SK-MEL-5 (cell line): ENCODE measurements at regions not wholly inside any gene's neighbourhood (a gene's known extent, or its start where the extent isn't known, plus 50 kb on each side); places are given as distances from the start of the nearest gene placed in this dataset.
A peak's percentile ranks its signal among the peaks of the same experiment; 100 is the strongest.
"Not testable (repeated sequence)": the region's sequence is repeated elsewhere in the genome, so short reads cannot be mapped to it uniquely, and the experiment has no call there.

Experiments used
- DNase-seq: peaks from one replicate; pipeline ENCODE4 v3.0.0-alpha.2; 2016; ENCODE audit warnings: low read depth, low spot score
- in situ Hi-C: cut with HindIII; loops from 2 replicates; pipeline ENCODE4 v1.10.0; 2016; ENCODE audit warnings: low sequenced_read_pairs, high pct_unique_total_duplicates, low pct_unique_long_range_greater_than_20kb

GRCh38 chr20:17827759-17828559 lies 128.2 kb downstream of the BANF2 start:
- in situ Hi-C loops, result no loop called here
- DNase-seq, result no peak

- DNase-seq, result no peak
- in situ Hi-C loops, result no loop called here
Measured at GRCh38 chr20:17827079-17827478, 127.3 kb downstream of the BANF2 start.

GRCh38 chr20:17825960-17826843 lies 126.4 kb downstream of the BANF2 start:
- in situ Hi-C loops, result no loop called here
- no peak for DNase-seq

GRCh38 chr20:17825252-17825959 lies 125.6 kb downstream of the BANF2 start:
- in situ Hi-C loops, result no loop called here
- DNase-seq, result no peak

GRCh38 chr20:17824676-17825251 lies 125.0 kb downstream of the BANF2 start:
- in situ Hi-C loops, result no loop called here
- DNase-seq, result no peak

- in situ Hi-C loops, result no loop called here
- no peak for DNase-seq
Measured at GRCh38 chr20:17823409-17824144, 123.8 kb downstream of the BANF2 start.

GRCh38 chr20:17822540-17823408 lies 123.0 kb downstream of the BANF2 start:
- in situ Hi-C loops, result no loop called here
- DNase-seq, result no peak

GRCh38 chr20:17822039-17822438 lies 122.3 kb downstream of the BANF2 start:
- peak; percentile 36 for DNase-seq
- in situ Hi-C loops, result no loop called here

- in situ Hi-C loops, result not testable (repeated sequence)
Measured at GRCh38 chr20:17821606-17822005, 121.8 kb downstream of the BANF2 start.

GRCh38 chr20:17819395-17820093 lies 119.8 kb downstream of the BANF2 start:
- in situ Hi-C loops, result no loop called here
- DNase-seq, result no peak

More at GRCh38 chr20:17821606-17822005, 121.8 kb downstream of the BANF2 start:
- not testable (repeated sequence) for DNase-seq

GRCh38 chr20:17818187-17818586 lies 118.4 kb downstream of the BANF2 start:
- in situ Hi-C loops, result no loop called here

GRCh38 chr20:17816804-17817587 lies 117.2 kb downstream of the BANF2 start:
- in situ Hi-C loops, result no loop called here
- no peak for DNase-seq

More at GRCh38 chr20:17818187-17818586, 118.4 kb downstream of the BANF2 start:
- no peak for DNase-seq

GRCh38 chr20:17811628-17811965 lies 111.8 kb downstream of the BANF2 start:
- in situ Hi-C loops, result no loop called here
- DNase-seq, result no peak

GRCh38 chr20:17810847-17811627 lies 111.3 kb downstream of the BANF2 start:
- no peak for DNase-seq
- in situ Hi-C loops, result no loop called here
